NOMO-1 treated with DMSO at 0.1 percent for 48 hours (cell line): ENCODE measurements at regions not wholly inside any gene's neighbourhood (a gene's known extent, or its start where the extent isn't known, plus 50 kb on each side); places are given as distances from the start of the nearest gene placed in this dataset.
"Not testable (repeated sequence)": the region's sequence is repeated elsewhere in the genome, so short reads cannot be mapped to it uniquely, and the experiment has no call there.

Experiments
- DNase-seq: peaks from one replicate; lab custom pipeline; 2025; ENCODE audit not compliant: unreplicated experiment; lab: John Stamatoyannopoulos, UW

- DNase-seq: no peak
These were observed 1004.1 kb upstream of the EDIL3 start for GRCh38 chr5:85388770-85389169.

DNA sequence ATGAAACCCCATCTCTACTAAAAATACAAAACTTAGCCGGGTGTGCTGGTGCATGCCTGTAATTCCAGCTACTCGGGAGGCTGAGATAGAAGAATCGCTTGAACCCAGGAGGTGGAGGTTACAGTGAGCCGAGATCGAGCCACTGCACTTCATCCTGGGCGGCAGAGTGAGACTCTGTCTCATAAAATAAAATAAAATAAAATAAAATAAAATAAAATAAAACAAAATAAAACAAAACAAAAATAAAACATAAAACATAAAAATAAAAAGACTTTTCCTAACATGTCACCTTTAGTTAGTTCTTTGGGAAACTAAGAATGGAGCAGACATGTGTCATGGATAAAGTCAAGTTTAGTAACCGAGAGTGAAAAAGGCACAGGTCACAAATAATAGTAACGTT, 1007.6 kb upstream of the EDIL3 start:
- DNase-seq: not testable (repeated sequence)

GRCh38 chr5:85395526-85395925, 1010.8 kb upstream of the EDIL3 start:
- no peak for DNase-seq

DNA sequence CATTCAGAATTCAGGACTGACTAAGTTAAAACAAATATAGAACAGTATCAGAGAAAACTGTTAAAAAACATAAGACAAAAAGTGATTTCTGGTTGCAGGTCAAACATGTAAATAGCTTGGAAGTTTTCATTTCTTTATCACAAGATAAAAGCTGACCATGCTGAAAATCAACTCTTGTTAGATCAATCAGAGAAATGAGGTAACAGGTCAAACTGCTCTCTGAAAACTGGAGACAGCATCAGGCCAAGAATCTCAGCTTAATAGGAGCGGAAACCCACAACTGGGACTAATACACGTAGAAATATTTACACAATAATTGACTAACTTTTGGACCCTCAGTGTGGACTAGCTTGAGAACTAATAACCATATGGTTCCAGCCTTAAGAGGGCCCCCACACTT, 1012.8 kb upstream of the EDIL3 start:
- no peak for DNase-seq

DNA sequence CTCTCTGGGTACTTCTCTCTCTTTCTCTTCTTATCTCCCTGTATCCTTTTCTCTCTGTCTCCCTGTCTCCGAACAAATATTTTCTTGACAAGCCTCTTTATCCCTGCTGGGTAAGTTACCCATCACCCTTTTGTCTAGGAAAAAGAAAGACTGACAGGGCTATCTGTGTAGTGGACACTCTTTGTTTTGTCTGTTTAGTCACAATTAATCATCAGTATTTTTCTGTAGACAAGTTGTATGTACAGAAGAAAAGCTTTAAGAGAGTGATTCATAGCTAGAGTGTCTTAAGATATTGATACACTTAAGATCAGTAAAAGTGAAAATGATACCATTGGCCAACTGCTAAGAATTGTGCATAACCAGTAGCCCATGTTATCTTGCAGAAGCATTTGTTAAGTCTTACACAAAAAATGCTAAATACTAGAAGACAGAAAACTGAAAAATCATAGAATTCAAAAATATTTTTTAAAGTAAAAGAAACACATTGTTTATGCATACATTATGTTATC, 1043.8 kb upstream of the EDIL3 start:
- DNase-seq: no peak

DNA sequence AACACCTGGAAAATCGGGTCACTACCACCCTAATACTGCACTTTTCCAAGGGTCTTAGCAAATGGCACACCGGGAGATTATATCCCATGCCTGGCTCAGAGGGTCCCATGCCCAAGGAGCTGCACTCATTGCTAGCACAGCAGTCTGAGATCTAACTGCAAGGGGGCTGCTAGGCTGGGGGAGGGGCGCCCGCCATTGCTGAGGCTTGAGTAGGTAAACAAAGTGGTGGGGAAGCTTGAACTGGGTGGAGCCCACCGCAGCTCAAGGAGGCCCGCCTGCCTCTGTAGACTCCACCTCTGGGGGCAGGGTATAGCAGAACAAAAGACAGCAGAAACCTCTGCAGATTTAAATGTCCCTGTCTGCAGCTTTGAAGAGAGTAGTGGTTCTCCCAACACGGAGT, 1047.0 kb upstream of the EDIL3 start:
- not testable (repeated sequence) for DNase-seq

DNA sequence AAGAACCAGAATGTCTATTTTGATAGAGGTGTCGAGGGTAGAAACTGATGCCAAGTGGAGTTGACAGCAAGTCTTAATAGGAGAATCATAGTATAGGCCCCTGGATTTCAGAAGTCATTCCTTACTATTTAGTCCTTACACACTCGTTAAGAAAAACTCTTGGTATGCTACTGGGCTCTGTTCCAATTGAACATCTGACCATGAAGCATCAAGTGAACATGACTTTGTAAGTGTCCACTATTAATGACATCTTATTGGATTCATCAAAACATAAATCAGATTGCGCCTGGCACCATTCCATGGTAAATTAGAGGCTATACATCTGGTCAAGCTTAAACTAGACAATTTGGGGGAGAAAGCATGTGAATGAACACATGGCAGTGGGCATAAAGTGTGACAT, 1056.5 kb upstream of the EDIL3 start:
- DNase-seq: no peak

- DNase-seq: no peak
These were observed 1057.2 kb upstream of the EDIL3 start for GRCh38 chr5:85441853-85442252.

- DNase-seq: no peak
These were observed 1067.8 kb upstream of the EDIL3 start for GRCh38 chr5:85452322-85453025.

DNA sequence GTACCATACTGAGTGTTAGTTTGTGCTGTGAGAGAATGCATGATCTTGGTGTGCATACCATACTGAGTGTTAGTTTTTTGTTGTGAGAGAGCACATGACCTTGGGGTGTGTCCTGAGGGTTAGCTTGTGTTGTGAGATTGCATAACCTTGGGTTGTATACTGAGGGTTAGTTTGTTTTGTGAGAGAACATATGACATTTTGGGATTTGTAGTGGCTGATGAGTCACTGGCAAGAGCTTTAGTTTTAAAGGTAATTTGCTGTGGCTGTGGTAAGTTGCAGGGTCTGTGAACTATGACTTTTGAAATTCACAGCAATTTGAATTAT, 1068.3 kb upstream of the EDIL3 start:
- no peak for DNase-seq

GRCh38 chr5:85458319-85458718, 1073.6 kb upstream of the EDIL3 start:
- DNase-seq: no peak

- no peak for DNase-seq
These were observed 1078.3 kb upstream of the EDIL3 start for GRCh38 chr5:85462957-85463356.

DNA sequence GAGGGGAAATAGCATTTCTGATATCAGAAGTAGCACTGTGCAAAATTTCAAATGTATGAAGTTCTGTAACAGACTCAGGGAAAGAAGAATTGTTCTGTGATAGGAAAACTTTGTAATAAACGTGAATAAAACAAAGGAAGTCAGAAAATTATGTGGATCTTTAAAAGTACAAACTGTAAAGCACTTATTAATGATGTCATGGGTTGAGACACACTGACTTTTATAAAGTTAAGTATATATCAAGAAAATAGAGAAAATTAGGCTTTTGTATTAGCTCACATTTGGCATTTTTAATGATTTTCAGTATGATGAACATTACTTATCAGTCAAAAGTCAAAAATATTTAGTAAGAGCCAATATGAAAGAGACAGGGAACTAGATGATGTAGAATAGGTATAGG, 1081.7 kb upstream of the EDIL3 start:
- no peak for DNase-seq

DNA sequence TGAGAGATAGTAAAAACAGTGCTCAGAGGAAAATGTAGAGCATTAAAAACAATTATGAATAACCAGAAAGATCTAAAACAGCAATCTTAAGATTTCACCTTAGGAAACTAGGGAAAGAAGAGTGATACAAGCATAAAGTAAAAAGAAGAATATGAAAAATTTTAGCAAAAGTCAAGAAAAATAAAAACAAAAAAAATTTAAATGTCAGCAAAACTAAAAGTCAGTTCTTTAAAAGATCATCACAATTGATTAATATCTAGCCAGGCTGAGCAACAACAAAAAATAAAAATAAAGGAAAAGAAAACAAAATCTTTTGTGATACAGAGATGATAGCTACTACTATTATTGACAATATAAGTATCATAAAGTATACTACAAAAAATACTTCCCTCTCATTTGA, 1088.1 kb upstream of the EDIL3 start:
- no peak for DNase-seq

- DNase-seq: not testable (repeated sequence)
These were observed 1090.5 kb upstream of the EDIL3 start for GRCh38 chr5:85475151-85475550.

- DNase-seq: no peak
These were observed 1091.9 kb upstream of the EDIL3 start for GRCh38 chr5:85476617-85477016.

- DNase-seq: no peak
These were observed 1095.2 kb upstream of the EDIL3 start for GRCh38 chr5:85479849-85480248.

- no peak for DNase-seq
These were observed 1100.4 kb upstream of the EDIL3 start for GRCh38 chr5:85484982-85485574.

DNA sequence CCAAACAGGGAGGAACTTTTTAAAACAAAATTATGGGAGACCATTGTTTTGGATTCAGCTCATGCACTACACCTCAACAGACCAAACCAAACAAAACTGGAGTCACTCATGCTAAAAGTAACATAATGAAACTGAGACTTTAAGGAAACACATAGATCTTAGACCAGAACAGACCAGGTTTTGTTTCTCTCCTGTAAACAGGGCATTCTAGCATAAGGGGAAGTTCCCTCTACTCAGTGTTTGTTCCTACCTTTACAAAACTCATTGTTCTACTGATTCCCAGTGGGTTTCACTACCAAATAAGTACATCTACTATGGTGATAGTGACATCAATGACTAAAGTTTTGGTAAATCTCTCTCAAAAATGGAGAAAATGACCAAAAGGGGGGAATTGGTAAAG, 1103.6 kb upstream of the EDIL3 start:
- DNase-seq: no peak

DNA sequence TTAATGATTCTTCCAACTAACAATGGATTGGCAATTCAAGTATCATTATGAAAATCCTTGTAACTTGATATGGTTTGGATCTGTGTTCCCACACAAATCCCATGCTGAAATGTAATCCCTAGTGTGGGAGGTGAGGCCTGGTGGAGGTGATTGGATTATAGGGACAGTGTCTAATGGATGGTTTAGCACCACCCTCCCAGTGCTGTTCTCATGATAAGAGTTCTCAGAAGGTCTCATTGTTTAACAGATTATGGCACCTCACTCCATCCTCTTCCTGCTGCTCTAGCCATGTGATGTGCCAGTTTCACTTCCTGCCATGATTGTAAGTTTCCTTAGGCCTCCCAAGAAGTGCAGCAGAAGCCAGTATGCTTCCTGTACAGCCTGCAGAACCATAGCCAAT, 1116.2 kb upstream of the EDIL3 start:
- no peak for DNase-seq

DNA sequence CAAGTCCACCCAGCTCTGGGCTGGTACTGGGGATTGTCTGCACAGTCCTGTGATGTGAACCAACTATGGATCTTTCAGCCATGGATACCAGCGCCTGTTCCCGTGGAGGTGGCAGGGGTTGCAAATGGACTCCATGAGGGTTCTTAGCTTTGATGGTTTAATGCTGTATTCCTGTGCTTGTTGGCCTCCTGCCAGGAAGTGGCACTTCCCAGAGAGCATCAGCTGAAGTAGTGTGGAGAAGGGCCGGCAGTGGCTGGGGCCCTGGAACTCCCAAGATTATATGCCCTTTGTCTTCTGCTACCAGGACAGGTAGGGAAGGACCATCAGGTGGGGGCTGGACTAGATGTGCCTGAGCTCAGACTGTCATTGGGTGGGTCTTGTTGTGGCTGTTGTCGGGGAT, 1104.8 kb upstream of the COX7C start:
- DNase-seq: no peak

DNA sequence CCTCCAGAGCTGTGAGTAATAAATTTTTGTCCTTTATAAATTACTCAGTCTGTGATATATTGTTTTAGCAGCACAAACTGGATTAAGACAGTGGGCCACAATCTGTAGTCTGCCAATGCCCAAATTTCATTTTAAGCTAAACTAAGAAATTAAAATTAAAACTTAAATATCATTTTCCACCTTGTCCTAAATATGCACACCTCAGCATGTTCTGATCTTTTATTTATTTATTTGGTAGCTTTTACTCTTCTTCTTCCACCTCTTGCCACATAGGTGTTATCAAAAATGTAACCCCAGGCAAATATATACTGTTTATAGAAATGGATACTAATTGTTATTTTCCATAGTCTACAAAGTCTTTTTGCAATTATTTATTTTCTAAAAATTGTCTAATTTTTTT, 1102.2 kb upstream of the COX7C start:
- DNase-seq: no peak

- DNase-seq: no peak
These were observed 1100.4 kb upstream of the COX7C start for GRCh38 chr5:85517386-85517785.
